ENCODE measurements at regions not wholly inside any gene's neighbourhood (a gene's known extent, or its start where the extent isn't known, plus 50 kb on each side); places are given as distances from the start of the nearest gene placed in this dataset.

DNA sequence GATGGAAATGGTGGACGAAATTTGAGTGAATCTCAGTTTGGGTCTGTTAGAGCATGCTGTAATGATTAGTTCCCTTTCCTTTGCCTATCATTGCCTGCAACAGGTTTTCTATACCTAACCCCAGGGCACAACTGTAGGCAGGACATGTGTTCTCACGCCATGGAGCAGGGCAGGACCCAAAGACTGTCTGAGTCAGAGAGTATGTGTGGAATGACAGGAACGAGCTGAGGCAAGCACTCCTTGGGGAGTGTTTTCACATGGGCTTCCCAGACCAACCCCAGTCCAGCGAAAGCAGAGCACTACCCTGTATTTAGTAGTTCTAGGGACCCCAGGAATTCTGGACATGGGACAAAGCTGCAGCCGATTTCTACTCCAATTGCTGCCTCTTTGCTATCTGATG is 234.2 kb downstream of the HACE1 start:
- no peaks in the 10 kb centered on the region for H3K36me3 ChIP-seq (ENCODE audit: control insufficient read depth, insufficient read depth, low read length)
- DNase-seq (ENCODE audit: extremely low read depth, insufficient read length): no peak
- TF ChIP-seq, protein P1, sequence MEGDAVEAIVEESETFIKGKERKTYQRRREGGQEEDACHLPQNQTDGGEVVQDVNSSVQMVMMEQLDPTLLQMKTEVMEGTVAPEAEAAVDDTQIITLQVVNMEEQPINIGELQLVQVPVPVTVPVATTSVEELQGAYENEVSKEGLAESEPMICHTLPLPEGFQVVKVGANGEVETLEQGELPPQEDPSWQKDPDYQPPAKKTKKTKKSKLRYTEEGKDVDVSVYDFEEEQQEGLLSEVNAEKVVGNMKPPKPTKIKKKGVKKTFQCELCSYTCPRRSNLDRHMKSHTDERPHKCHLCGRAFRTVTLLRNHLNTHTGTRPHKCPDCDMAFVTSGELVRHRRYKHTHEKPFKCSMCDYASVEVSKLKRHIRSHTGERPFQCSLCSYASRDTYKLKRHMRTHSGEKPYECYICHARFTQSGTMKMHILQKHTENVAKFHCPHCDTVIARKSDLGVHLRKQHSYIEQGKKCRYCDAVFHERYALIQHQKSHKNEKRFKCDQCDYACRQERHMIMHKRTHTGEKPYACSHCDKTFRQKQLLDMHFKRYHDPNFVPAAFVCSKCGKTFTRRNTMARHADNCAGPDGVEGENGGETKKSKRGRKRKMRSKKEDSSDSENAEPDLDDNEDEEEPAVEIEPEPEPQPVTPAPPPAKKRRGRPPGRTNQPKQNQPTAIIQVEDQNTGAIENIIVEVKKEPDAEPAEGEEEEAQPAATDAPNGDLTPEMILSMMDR (IDR thresholded peaks at IDR 0.05; ENCODE audit: insufficient read depth, low read length, poor library complexity, severe bottlenecking): no peak
- H3K4me3 ChIP-seq (replicated peaks; ENCODE audit: low read depth, low read length): no peak overlapping the region
- no peaks in the 10 kb centered on the region for H3K27me3 ChIP-seq (replicated peaks; ENCODE audit: control insufficient read depth, insufficient read depth, low read length)

DNA sequence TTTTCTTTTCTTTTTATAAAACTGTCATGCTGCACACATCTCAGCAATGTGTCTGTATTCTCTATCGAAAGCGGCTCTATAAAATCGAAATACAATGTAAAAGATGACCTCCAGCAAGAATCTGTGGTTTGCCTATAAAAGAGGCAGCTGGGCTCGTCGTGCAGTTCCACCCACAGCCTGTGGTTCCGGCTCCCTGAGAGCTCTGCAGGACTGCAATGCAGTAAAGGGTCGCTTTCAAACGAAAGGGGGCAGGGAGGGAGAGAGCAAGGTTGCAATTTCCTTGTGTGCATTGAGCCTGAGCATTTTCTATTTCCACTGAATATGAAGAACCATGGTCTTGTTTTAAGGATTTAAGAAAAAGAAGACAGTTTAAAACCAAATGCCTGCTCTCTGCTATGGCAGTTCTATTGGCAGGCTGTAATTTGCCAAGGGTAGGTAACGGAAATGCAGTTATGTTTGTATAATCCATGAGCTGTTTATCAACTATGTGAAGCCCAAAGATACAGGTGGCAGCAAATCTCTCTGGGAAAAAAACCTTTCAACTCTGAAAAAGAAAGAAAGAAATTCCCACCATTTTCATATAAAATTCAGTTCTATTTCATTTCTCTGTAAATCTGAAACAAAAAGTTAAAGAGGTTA is 236.5 kb downstream of the HACE1 start:
- DNase-seq (ENCODE audit: extremely low read depth, insufficient read length): no peak
- Histone ChIP-seq H3K4me3 (replicated peaks; ENCODE audit: low read depth, low read length) (no peak overlapping the region), H3K27me3 (replicated peaks; ENCODE audit: control insufficient read depth, insufficient read depth, low read length) (no peaks in the 10 kb centered on the region), H3K36me3 (ENCODE audit: control insufficient read depth, insufficient read depth, low read length) (no peaks in the 10 kb centered on the region)
- TF ChIP-seq, protein P1 (IDR thresholded peaks at IDR 0.05; ENCODE audit: insufficient read depth, low read length, poor library complexity, severe bottlenecking): no peak

DNA sequence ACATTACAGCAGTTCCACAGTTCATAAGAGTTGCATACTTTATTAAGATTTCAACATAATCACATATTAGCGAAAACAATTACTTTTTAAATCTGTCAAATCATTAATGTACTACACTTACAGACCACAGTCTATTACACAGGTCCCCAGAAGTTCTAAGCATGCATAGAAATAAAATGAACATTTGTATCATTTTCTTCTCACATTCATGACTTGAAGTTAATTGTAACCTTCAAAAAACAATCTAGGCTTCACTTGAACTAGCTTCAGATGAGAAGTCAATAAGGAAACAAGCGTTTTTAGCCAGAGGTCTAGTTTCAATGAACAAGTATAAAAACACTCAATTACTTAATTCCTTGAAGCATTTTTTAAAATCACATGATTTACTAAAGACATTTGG is 238.3 kb downstream of the HACE1 start:
- Histone ChIP-seq H3K27me3 (replicated peaks; ENCODE audit: control insufficient read depth, insufficient read depth, low read length) (no peaks in the 10 kb centered on the region), H3K36me3 (ENCODE audit: control insufficient read depth, insufficient read depth, low read length) (no peaks in the 10 kb centered on the region), H3K4me3 (replicated peaks; ENCODE audit: low read depth, low read length) (no peak overlapping the region)
- TF ChIP-seq, protein P1 (IDR thresholded peaks at IDR 0.05; ENCODE audit: insufficient read depth, low read length, poor library complexity, severe bottlenecking): no peak
- no peak for DNase-seq (ENCODE audit: extremely low read depth, insufficient read length)

DNA sequence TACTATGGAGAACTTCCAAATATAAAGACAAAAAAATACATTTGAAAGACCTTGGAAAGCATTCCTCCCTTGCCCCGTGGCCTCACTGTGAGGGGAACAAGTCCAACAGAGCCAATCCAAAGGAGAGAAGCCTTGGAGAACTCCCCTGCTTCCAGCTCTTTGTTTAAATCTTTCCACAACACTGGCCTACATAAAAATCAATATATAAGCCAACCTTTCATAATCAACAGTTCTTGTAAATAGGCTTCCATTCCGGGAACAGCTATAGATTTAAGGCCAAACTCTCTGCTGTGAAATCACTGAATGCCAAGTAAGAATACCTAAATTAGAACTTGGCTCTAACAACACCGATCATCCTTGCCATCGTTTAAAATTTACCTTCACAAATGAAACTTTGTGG is 242.1 kb downstream of the HACE1 start:
- TF ChIP-seq, protein P1 (IDR thresholded peaks at IDR 0.05; ENCODE audit: insufficient read depth, low read length, poor library complexity, severe bottlenecking): no peak
- Histone ChIP-seq H3K36me3 (ENCODE audit: control insufficient read depth, insufficient read depth, low read length) (no peaks in the 10 kb centered on the region), H3K27me3 (replicated peaks; ENCODE audit: control insufficient read depth, insufficient read depth, low read length) (no peaks in the 10 kb centered on the region), H3K4me3 (replicated peaks; ENCODE audit: low read depth, low read length) (no peak overlapping the region)
- DNase-seq (ENCODE audit: extremely low read depth, insufficient read length): no peak

DNA sequence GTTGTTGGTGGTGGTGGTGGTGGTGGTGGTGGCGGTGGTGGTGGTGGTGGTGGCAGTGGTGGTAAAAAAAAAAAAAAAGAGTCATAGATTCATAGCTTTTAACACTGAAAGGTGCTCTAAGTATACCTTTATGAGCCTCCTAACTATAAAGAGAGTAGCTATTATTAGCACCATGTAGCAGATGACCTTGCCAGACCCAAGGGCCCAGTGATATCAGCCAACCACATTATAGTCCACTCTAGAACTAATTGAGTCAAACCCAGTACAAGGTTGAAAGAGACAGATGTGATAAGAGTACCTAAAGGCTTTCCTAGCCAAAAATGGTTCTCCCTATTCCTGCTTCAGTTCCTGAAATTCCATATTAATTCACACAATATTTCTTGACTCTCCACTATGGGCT is 245.3 kb downstream of the HACE1 start:
- TF ChIP-seq, protein P1 (IDR thresholded peaks at IDR 0.05; ENCODE audit: insufficient read depth, low read length, poor library complexity, severe bottlenecking): no peak
- Histone ChIP-seq H3K4me3 (replicated peaks; ENCODE audit: low read depth, low read length) (no peak overlapping the region), H3K36me3 (ENCODE audit: control insufficient read depth, insufficient read depth, low read length) (no peaks in the 10 kb centered on the region), H3K27me3 (replicated peaks; ENCODE audit: control insufficient read depth, insufficient read depth, low read length) (no peaks in the 10 kb centered on the region)
- DNase-seq (ENCODE audit: extremely low read depth, insufficient read length): no peak
